Fibroblast of lung (primary cell): ENCODE measurements at regions not wholly inside any gene's neighbourhood (a gene's known extent, or its start where the extent isn't known, plus 50 kb on each side); places are given as distances from the start of the nearest gene placed in this dataset.
A peak's percentile ranks its signal among the peaks of the same experiment; 100 is the strongest.
"Not testable (repeated sequence)": the region's sequence is repeated elsewhere in the genome, so short reads cannot be mapped to it uniquely, and the experiment has no call there.

Source experiments
- DNase-seq, 2 donors: peaks; one replicate each; pipeline versions ENCODE4 v3.0.0 to v3.0.0-alpha.2; 2010; ENCODE audit warnings: low read depth in 2 of 2
- H2AFZ ChIP-seq: 2 replicates; pipeline ENCODE4 v1.5.1; 2012; ENCODE audit warnings: low read length, control low read depth, inconsistent platforms
- H3K27ac ChIP-seq: 2 replicates; pipeline ENCODE4 v1.5.1; 2011; ENCODE audit warnings: low read length, control low read depth; ENCODE audit not compliant: insufficient read depth
- H3K27me3 ChIP-seq: 2 replicates; pipeline ENCODE4 v1.5.1; 2011; ENCODE audit warnings: mild to moderate bottlenecking, low read length; ENCODE audit not compliant: control insufficient read depth, insufficient read depth
- H3K36me3 ChIP-seq: 2 replicates; pipeline ENCODE4 v1.5.1; 2011; ENCODE audit warnings: low read length; ENCODE audit not compliant: control insufficient read depth, insufficient read depth
- H3K4me1 ChIP-seq: 2 replicates; pipeline ENCODE4 v1.5.1; 2011; ENCODE audit warnings: low read length; ENCODE audit not compliant: control insufficient read depth, insufficient read depth; ENCODE audit errors: extremely low read depth
- H3K4me2 ChIP-seq: 2 replicates; pipeline ENCODE4 v1.5.1; 2011; ENCODE audit warnings: low read length, control low read depth; ENCODE audit not compliant: insufficient read depth; ENCODE audit errors: extremely low read depth
- H3K4me3 ChIP-seq, 4 experiments: fragments of 200-600 bp in 1 of 4; sonication (generic) in 1 of 4; replicated peaks in 1 of 4; 2 replicates each; pipeline ENCODE4 v1.5.1; 2011 to 2016; ENCODE audit warnings: low read length in 4 of 4, low read depth in 3 of 4, mild to moderate bottlenecking in 3 of 4, control low read depth in 2 of 4, inconsistent platforms in 1 of 4, mixed read lengths in 1 of 4; ENCODE audit not compliant: insufficient read depth in 1 of 4; ENCODE audit errors: control extremely low read depth in 1 of 4
- H3K79me2 ChIP-seq: 2 replicates; pipeline ENCODE4 v1.5.1; 2012; ENCODE audit warnings: mild to moderate bottlenecking, low read length, inconsistent platforms; ENCODE audit not compliant: control insufficient read depth, insufficient read depth
- H3K9ac ChIP-seq: 2 replicates; pipeline ENCODE4 v1.5.1; 2011; ENCODE audit warnings: mild to moderate bottlenecking, low read length, control low read depth; ENCODE audit not compliant: insufficient read depth
- H3K9me3 ChIP-seq: 2 replicates; pipeline ENCODE4 v1.5.1; 2012; ENCODE audit warnings: low read depth, low read length; ENCODE audit not compliant: control insufficient read depth, insufficient read depth
- H4K20me1 ChIP-seq: 2 replicates; pipeline ENCODE4 v1.5.1; 2011; ENCODE audit warnings: low read length; ENCODE audit not compliant: control insufficient read depth, insufficient read depth; ENCODE audit errors: extremely low read depth
- CTCF ChIP-seq, 2 donors: IDR thresholded peaks in 1 of 2; conservative IDR thresholded peaks in 1 of 2; 1 replicate in 1 of 2; 2 replicates in 1 of 2; pipeline ENCODE4 v1.5.1; 2011 to 2012; ENCODE audit warnings: low read length in 2 of 2, control low read depth in 1 of 2, inconsistent platforms in 1 of 2, low read depth in 1 of 2, mild to moderate bottlenecking in 1 of 2
- EZH2 ChIP-seq: IDR thresholded peaks from 2 replicates; pipeline ENCODE4 v1.5.1; 2012; ENCODE audit warnings: low read length, control low read depth, mild to moderate bottlenecking; ENCODE audit errors: missing control alignments

GRCh38 chr3:181919375-181919774 lies 207.7 kb downstream of the SOX2 start:
- no peak overlapping the region for H3K27ac ChIP-seq
- H3K36me3 ChIP-seq, result no peaks in the 10 kb centered on the region
- peak in 1 of 2 donors; percentile 48 for DNase-seq
- H4K20me1 ChIP-seq, result no peaks in the 10 kb centered on the region
- no peak overlapping the region for H2AFZ ChIP-seq
- H3K27me3 ChIP-seq, result no peaks in the 10 kb centered on the region
- H3K4me3 ChIP-seq, result no peak overlapping the region
- no peaks in the 10 kb centered on the region for H3K4me1 ChIP-seq
- no peak for TF ChIP-seq CTCF (conservative IDR thresholded peaks at IDR 0.05 in 1 of 2, IDR thresholded peaks at IDR 0.05 in 1 of 2; ENCODE audit: low read depth in 1 of 2, low read length in 2 of 2)
- no peak for TF ChIP-seq EZH2
- no peaks in the 10 kb centered on the region for H3K79me2 ChIP-seq
- H3K9me3 ChIP-seq, result no peaks in the 10 kb centered on the region
- H3K4me2 ChIP-seq, result no peak overlapping the region
- H3K9ac ChIP-seq, result no peak overlapping the region

DNA sequence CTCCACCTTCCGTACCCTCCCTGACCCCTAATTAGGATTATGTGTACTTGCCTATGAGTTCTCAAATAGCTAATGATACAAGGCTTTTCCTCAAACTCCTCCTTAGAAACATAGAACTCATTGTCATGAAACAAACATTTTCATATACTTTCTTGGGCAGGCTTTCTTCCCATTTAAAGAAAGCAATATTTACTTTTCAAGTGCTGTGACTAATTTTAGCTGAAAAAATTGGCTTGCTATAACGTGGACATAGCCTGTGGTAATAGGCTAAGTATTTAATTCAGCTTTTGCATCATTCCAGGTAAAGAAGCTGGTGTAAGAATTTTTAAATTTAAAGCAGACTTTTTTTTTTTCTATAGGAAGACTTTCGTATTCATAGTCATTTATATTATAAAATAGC lies 208.7 kb downstream of the SOX2 start:
- H3K27me3 ChIP-seq, result no peaks in the 10 kb centered on the region

DNA sequence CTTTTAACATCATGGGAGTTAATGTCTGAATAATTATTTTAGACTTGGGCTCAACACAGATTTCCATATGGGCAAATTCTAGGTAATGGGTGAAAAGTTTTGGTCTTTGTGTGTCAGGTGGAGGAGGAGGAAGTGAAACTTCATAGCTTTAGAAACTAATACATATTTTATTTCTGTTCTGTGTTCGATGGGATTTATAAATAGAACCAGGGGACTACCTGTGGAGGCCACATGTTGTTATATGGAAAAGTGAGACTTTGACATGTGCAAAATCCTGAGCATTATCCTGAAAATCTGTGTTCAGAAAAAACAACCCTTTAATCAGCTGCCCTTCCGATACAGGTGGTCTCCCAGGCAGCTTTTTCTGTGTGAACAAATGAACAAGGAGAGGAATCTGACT lies 209.5 kb downstream of the SOX2 start:
- Histone ChIP-seq H3K4me3 (no peak overlapping the region), H3K9ac (no peak overlapping the region), H3K9me3 (no peaks in the 10 kb centered on the region), H3K4me2 (no peak overlapping the region), H3K27ac (no peak overlapping the region), H3K4me1 (no peaks in the 10 kb centered on the region), H3K36me3 (no peaks in the 10 kb centered on the region), H3K79me2 (no peaks in the 10 kb centered on the region), H2AFZ (no peak overlapping the region), H4K20me1 (no peaks in the 10 kb centered on the region), H3K27me3 (no peaks in the 10 kb centered on the region)
- no peak for DNase-seq
- no peak for TF ChIP-seq CTCF (conservative IDR thresholded peaks at IDR 0.05 in 1 of 2, IDR thresholded peaks at IDR 0.05 in 1 of 2; ENCODE audit: low read depth in 1 of 2, low read length in 2 of 2)
- no peak for TF ChIP-seq EZH2

More for the DNA sequence above, 208.7 kb downstream of the SOX2 start:
- Histone ChIP-seq H3K36me3 (no peaks in the 10 kb centered on the region), H3K4me2 (no peak overlapping the region), H3K4me1 (no peaks in the 10 kb centered on the region), H2AFZ (no peak overlapping the region), H3K9me3 (no peaks in the 10 kb centered on the region), H3K79me2 (no peaks in the 10 kb centered on the region), H3K27ac (no peak overlapping the region), H3K9ac (no peak overlapping the region), H4K20me1 (no peaks in the 10 kb centered on the region), H3K4me3 (no peak overlapping the region)
- no peak for DNase-seq
- TF ChIP-seq CTCF (conservative IDR thresholded peaks at IDR 0.05 in 1 of 2, IDR thresholded peaks at IDR 0.05 in 1 of 2; ENCODE audit: low read depth in 1 of 2, low read length in 2 of 2) (no peak), EZH2 (no peak)

- H4K20me1 ChIP-seq, H3K9ac ChIP-seq, H3K27me3 ChIP-seq, H3K4me3 ChIP-seq, H3K4me1 ChIP-seq, H2AFZ ChIP-seq, H3K4me2 ChIP-seq, H3K79me2 ChIP-seq, H3K27ac ChIP-seq, DNase-seq, H3K9me3 ChIP-seq, H3K36me3 ChIP-seq: not testable (repeated sequence)
Observed at GRCh38 chr3:181925841-181926240, 214.1 kb downstream of the SOX2 start.
